H1 (cell line): ENCODE measurements at regions not wholly inside any gene's neighbourhood (a gene's known extent, or its start where the extent isn't known, plus 50 kb on each side); places are given as distances from the start of the nearest gene placed in this dataset.

Experiments
- CTCF ChIA-PET: fragments of 300-600 bp; sonication (Branson Sonifier 250); formaldehyde crosslinking; loops from one replicate; lab custom pipeline; 2021; ENCODE audit not compliant: partially characterized antibody; lab: Charles Lee
- POLR2A ChIA-PET: fragments of 300-600 bp; sonication (Branson Sonifier 250); formaldehyde crosslinking; loops from one replicate; lab custom pipeline; 2021; ENCODE audit warnings: inconsistent platforms; ENCODE audit not compliant: partially characterized antibody; lab: Charles Lee
- DNase-seq, 2 experiments: peaks; one replicate each; pipeline versions ENCODE4 v3.0.0 to v3.0.0-alpha.2; 2010 to 2022; ENCODE audit warnings: low spot score in 2 of 2, low read depth in 1 of 2, mixed read lengths in 1 of 2
- FAIRE-seq: peaks from 2 replicates; lab custom pipeline; 2011; peaks lifted over from hg19 to GRCh38; lab: Jason Lieb, UNC
- H2AFZ ChIP-seq: 2 replicates; pipeline ENCODE4 v1.8.1; 2012; ENCODE audit warnings: low read length, inconsistent platforms
- H2AK5ac ChIP-seq: 2 replicates; pipeline ENCODE4 v1.6.1; 2013; ENCODE audit warnings: low read depth, low read length
- H2BK120ac ChIP-seq: replicated peaks from 2 replicates; pipeline ENCODE3; 2013; ENCODE audit warnings: low read depth, low read length, inconsistent platforms
- H2BK12ac ChIP-seq: 2 replicates; pipeline ENCODE4 v1.6.1; 2013; ENCODE audit warnings: low read depth, low read length
- H2BK15ac ChIP-seq: 2 replicates; pipeline ENCODE4 v1.6.1; 2013; ENCODE audit warnings: low read length
- H2BK20ac ChIP-seq: 2 replicates; pipeline ENCODE4 v1.6.1; 2013; ENCODE audit warnings: low read length
- H2BK5ac ChIP-seq: 2 replicates; pipeline ENCODE4 v1.6.1; 2013; ENCODE audit warnings: low read depth, low read length
- H3K14ac ChIP-seq: 2 replicates; pipeline ENCODE4 v1.6.1; 2013; ENCODE audit warnings: inconsistent platforms; ENCODE audit not compliant: insufficient read length
- H3K18ac ChIP-seq: 2 replicates; pipeline ENCODE4 v1.6.1; 2013; ENCODE audit warnings: low read length; ENCODE audit errors: extremely low read depth
- H3K23ac ChIP-seq: 2 replicates; pipeline ENCODE4 v1.6.1; 2013; ENCODE audit warnings: inconsistent platforms; ENCODE audit not compliant: insufficient read length
- H3K23me2 ChIP-seq: 2 replicates; pipeline ENCODE4 v1.6.1; 2013; ENCODE audit warnings: low read depth, low read length
- H3K27ac ChIP-seq: 2 replicates; pipeline ENCODE4 v1.6.1; 2011; ENCODE audit warnings: low read depth, low read length, inconsistent platforms
- H3K27me3 ChIP-seq, 4 experiments: replicated peaks in 1 of 4; 1 replicate in 1 of 4; 2 replicates in 3 of 4; pipeline versions ENCODE4 v1.6.1 to v1.8.1; 2011 to 2013; ENCODE audit warnings: low read length in 3 of 4, mild to moderate bottlenecking in 3 of 4, inconsistent platforms in 2 of 4, mixed read lengths in 2 of 4, moderate library complexity in 1 of 4; ENCODE audit not compliant: control insufficient read depth in 3 of 4, insufficient read depth in 3 of 4; ENCODE audit errors: extremely low read depth in 1 of 4
- H3K36me3 ChIP-seq, 4 experiments: 2 replicates each; pipeline versions ENCODE4 v1.6.1 to v1.8.1; 2011 to 2013; ENCODE audit warnings: mild to moderate bottlenecking in 4 of 4, low read length in 3 of 4, moderate library complexity in 2 of 4, control low read depth in 1 of 4, inconsistent platforms in 1 of 4; ENCODE audit not compliant: insufficient read depth in 4 of 4, control insufficient read depth in 2 of 4
- H3K4ac ChIP-seq: replicated peaks from 2 replicates; pipeline ENCODE3; 2013; ENCODE audit warnings: low read length, low read depth, mixed read lengths, inconsistent platforms; ENCODE audit not compliant: insufficient read length
- H3K4me1 ChIP-seq, 4 experiments: replicated peaks in 1 of 4; 1 replicate in 1 of 4; 2 replicates in 3 of 4; pipeline versions ENCODE4 v1.6.1 to v1.8.1; 2011 to 2013; ENCODE audit warnings: low read length in 3 of 4, inconsistent platforms in 2 of 4, mixed read lengths in 1 of 4; ENCODE audit not compliant: insufficient read depth in 4 of 4, control insufficient read depth in 3 of 4
- H3K4me2 ChIP-seq, 2 experiments: 2 replicates each; pipeline versions ENCODE4 v1.6.1 to v1.8.1; 2011 to 2013; ENCODE audit warnings: low read depth in 2 of 2, low read length in 2 of 2, control low read depth in 1 of 2, inconsistent platforms in 1 of 2, mild to moderate bottlenecking in 1 of 2; ENCODE audit not compliant: insufficient read depth in 1 of 2
- H3K4me3 ChIP-seq, 4 experiments: fragments of 200-600, 300-600 bp in 1 of 4; sonication (generic), shearing (Covaris generic), sonication (Bioruptor Twin) in 1 of 4; 2 replicates each; pipeline versions ENCODE4 v1.5.1 to v1.8.1; 2011 to 2016; ENCODE audit warnings: low read length in 4 of 4, low read depth in 3 of 4, control low read depth in 2 of 4, inconsistent platforms in 2 of 4, mild to moderate bottlenecking in 2 of 4, mixed read lengths in 1 of 4, moderate library complexity in 1 of 4; ENCODE audit not compliant: insufficient read depth in 2 of 4; ENCODE audit errors: extremely low read depth in 1 of 4
- H3K56ac ChIP-seq: replicated peaks from 2 replicates; pipeline ENCODE3; 2013; ENCODE audit warnings: low read depth, mild to moderate bottlenecking, mixed read lengths, low read length, inconsistent platforms; ENCODE audit not compliant: insufficient read length
- H3K79me1 ChIP-seq: 2 replicates; pipeline ENCODE4 v1.6.1; 2013; ENCODE audit warnings: low read depth, low read length, control low read depth
- H3K79me2 ChIP-seq, 2 experiments: 2 replicates each; pipeline versions ENCODE4 v1.6.1 to v1.8.1; 2012 to 2013; ENCODE audit warnings: low read length in 2 of 2, mild to moderate bottlenecking in 2 of 2, inconsistent platforms in 1 of 2; ENCODE audit not compliant: insufficient read depth in 2 of 2, control insufficient read depth in 1 of 2
- H3K9ac ChIP-seq, 4 experiments: replicated peaks in 1 of 4; 1 replicate in 1 of 4; 2 replicates in 3 of 4; pipeline versions ENCODE4 v1.6.1 to v1.8.1; 2011 to 2013; ENCODE audit warnings: low read depth in 3 of 4, low read length in 3 of 4, control low read depth in 2 of 4, mild to moderate bottlenecking in 2 of 4, moderate library complexity in 2 of 4, inconsistent platforms in 1 of 4; ENCODE audit errors: extremely low read depth in 1 of 4
- H3K9me3 ChIP-seq, 2 experiments: 2 replicates each; pipeline versions ENCODE4 v1.6.1 to v1.8.1; 2012 to 2013; ENCODE audit warnings: mild to moderate bottlenecking in 2 of 2, moderate library complexity in 2 of 2, control low read depth in 1 of 2, inconsistent platforms in 1 of 2, low read depth in 1 of 2, low read length in 1 of 2, mixed read lengths in 1 of 2; ENCODE audit not compliant: insufficient read depth in 2 of 2
- H4K20me1 ChIP-seq, 2 experiments: replicated peaks in 1 of 2; 2 replicates each; pipeline versions ENCODE3 to v1.8.1; 2011 to 2013; ENCODE audit warnings: inconsistent platforms in 2 of 2, low read length in 2 of 2, mild to moderate bottlenecking in 1 of 2; ENCODE audit not compliant: insufficient read depth in 2 of 2, control insufficient read depth in 1 of 2
- H4K5ac ChIP-seq: 2 replicates; pipeline ENCODE4 v1.6.1; 2013; ENCODE audit warnings: low read length, low read depth, mixed read lengths, inconsistent platforms; ENCODE audit not compliant: insufficient read length
- H4K8ac ChIP-seq: 2 replicates; pipeline ENCODE4 v1.8.0; 2013; ENCODE audit warnings: mild to moderate bottlenecking, moderate library complexity, low read length, inconsistent platforms; ENCODE audit not compliant: insufficient read depth; ENCODE audit errors: extremely low read depth
- H4K91ac ChIP-seq: replicated peaks from 2 replicates; pipeline ENCODE3; 2013; ENCODE audit warnings: low read length, mixed read lengths, inconsistent platforms; ENCODE audit not compliant: insufficient read length
- ASH2L ChIP-seq: fragments of 200-600, 300-600 bp; sonication (generic); IDR thresholded peaks from one replicate; pipeline ENCODE4 v1.7.1; 2017; ENCODE audit warnings: low read length
- CBX5 ChIP-seq: fragments of 300-800, 300-1000 bp; sonication (generic); IDR thresholded peaks from 2 replicates; pipeline ENCODE4 v1.7.1; 2016; ENCODE audit warnings: antibody characterized with exemption, low read length, low read depth
- CHD1 ChIP-seq: IDR thresholded peaks from 2 replicates; pipeline ENCODE4 v1.6.1; 2012; ENCODE audit warnings: low read depth, low read length, improper control_type of control experiment
- CHD2 ChIP-seq: IDR thresholded peaks from 2 replicates; pipeline ENCODE4 v1.6.1; 2012; ENCODE audit warnings: low read length, improper control_type of control experiment
- HDAC6 ChIP-seq: IDR thresholded peaks from one replicate; pipeline ENCODE4 v1.7.1; 2012; ENCODE audit warnings: low read depth, mild to moderate bottlenecking, inconsistent platforms, low read length, moderate library complexity
- KDM1A ChIP-seq: fragments of 200-600, 300-600 bp; sonication (generic); IDR thresholded peaks from 2 replicates; pipeline ENCODE4 v1.7.1; 2016; ENCODE audit warnings: mild to moderate bottlenecking, low read length, borderline replicate concordance
- NRF1 ChIP-seq: IDR thresholded peaks from 2 replicates; pipeline ENCODE4 v1.6.1; 2011; ENCODE audit warnings: mild to moderate bottlenecking, low read depth, low read length, improper control_type of control experiment
- POLR2A ChIP-seq, 2 experiments: IDR thresholded peaks; 1 replicate in 1 of 2; 2 replicates in 1 of 2; pipeline ENCODE4 v1.6.1; 2011; ENCODE audit warnings: low read depth in 2 of 2, low read length in 2 of 2, mild to moderate bottlenecking in 2 of 2; ENCODE audit errors: control extremely low read depth in 1 of 2
- SIX5 ChIP-seq: IDR thresholded peaks from 2 replicates; pipeline ENCODE4 v1.6.1; 2011; ENCODE audit warnings: mild to moderate bottlenecking, low read depth, low read length
- SP1 ChIP-seq: IDR thresholded peaks from 2 replicates; pipeline ENCODE4 v1.6.1; 2011; ENCODE audit warnings: low read depth, low read length
- SP4 ChIP-seq: IDR thresholded peaks from 2 replicates; pipeline ENCODE4 v1.6.1; 2012; ENCODE audit warnings: low read length, inconsistent platforms
- USF2 ChIP-seq: IDR thresholded peaks from 2 replicates; pipeline ENCODE4 v1.6.1; 2011; ENCODE audit warnings: low read length, improper control_type of control experiment
- WGBS, 2 experiments: shearing (Covaris generic) in 1 of 2; methylation state at CpG; one replicate each; pipeline versions ENCODE4 v1.1.6 to v1.1.7; 2013 to 2015; ENCODE audit warnings: low lambda C conversion rate in 2 of 2, mixed read lengths in 2 of 2, inconsistent platforms in 1 of 2, low coverage in 1 of 2, missing lambda C conversion rate in 1 of 2; ENCODE audit not compliant: insufficient replicate concordance in 2 of 2, insufficient coverage in 1 of 2, insufficient read length in 1 of 2; ENCODE audit errors: extremely low coverage in 1 of 2, missing lambda C conversion rate in 1 of 2; 5-methylcytosine and 5-hydroxymethylcytosine counted together

DNA sequence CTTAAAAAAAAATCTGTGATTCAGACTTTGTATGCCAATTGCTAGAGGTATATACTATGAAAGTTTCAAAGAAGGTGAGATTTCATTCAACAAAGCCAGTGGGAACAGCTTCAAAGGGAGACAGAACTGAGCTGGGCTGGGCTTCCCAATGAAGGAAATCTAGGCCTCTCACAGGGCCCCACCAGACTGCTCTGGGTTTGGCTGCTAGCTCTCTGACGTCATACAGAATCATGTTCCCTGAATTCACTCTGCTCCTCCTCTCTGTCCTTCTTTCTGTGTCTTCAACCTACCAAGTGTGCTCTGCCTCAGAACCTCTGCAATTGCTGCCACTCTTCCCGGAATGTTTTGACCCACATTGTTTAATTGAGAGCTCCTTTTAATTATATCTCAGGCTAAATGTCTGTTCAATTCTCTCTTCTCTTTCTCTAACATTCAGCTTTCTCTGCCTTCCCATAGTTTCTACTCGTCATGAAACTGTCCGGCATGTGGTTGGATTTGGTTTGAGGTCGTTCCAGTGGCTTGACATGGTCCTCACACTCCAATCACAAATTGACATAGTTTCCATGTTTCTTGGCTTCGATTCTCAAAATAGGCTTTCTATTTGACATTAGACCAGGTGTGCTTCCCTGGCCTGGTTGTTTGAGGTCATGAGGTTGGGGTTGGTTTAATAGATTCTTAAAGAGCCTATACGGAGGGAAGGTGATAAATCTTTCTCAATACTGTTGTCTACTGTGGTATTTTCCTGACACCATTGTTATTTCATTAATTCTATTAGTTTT lies 282.1 kb upstream of the EMCN start:
- H4K91ac ChIP-seq: no peak overlapping the region
- no peak overlapping the region for H2BK120ac ChIP-seq
- H3K79me1 ChIP-seq: no peaks in the 10 kb centered on the region
- CTCF ChIA-PET: no interaction called here
- H4K8ac ChIP-seq: no peak overlapping the region
- H3K23me2 ChIP-seq: no peaks in the 10 kb centered on the region
- H3K36me3 ChIP-seq: no peaks in the 10 kb centered on the region; a peak in 1 of 8 replicates
- no peak overlapping the region for H3K56ac ChIP-seq
- H3K4ac ChIP-seq: no peak overlapping the region
- no peak for TF ChIP-seq SP1
- no peak for TF ChIP-seq HDAC6
- TF ChIP-seq USF2: no peak
- no peak for TF ChIP-seq CBX5
- TF ChIP-seq KDM1A: no peak
- no peak for TF ChIP-seq SP4
- TF ChIP-seq CHD1: no peak
- TF ChIP-seq ASH2L: no peak
- no peak for TF ChIP-seq CHD2
- TF ChIP-seq SIX5: no peak
- TF ChIP-seq POLR2A (IDR thresholded peaks at IDR 0.05; ENCODE audit: control extremely low read depth in 1 of 2, low read depth in 2 of 2, low read length in 2 of 2): no peak
- TF ChIP-seq NRF1: no peak
- TF ChIP-seq, all 59 proteins: peak for 0
- peaks cover 0 to 3% (median under 1%) of the 10 kb centered on the region in 4 experiments; a peak in 3 of 7 replicates for H3K4me1 ChIP-seq
- WGBS, 2 experiments: 82% methylated on average over 7 of the region's 7 CpGs; no CpG with 5 or more reads in 1 of the 2 experiments
- H2AFZ ChIP-seq: peak overlapping the region; percentile 55; the same call in 1 of the 2 replicates
- H2AK5ac ChIP-seq: no peak overlapping the region
- H2BK20ac ChIP-seq: no peak overlapping the region
- no peak overlapping the region for H3K4me2 ChIP-seq
- no peaks in the 10 kb centered on the region for H3K79me2 ChIP-seq
- POLR2A ChIA-PET: no interaction called here
- no peak overlapping the region for H2BK15ac ChIP-seq
- no peak overlapping the region for H2BK12ac ChIP-seq
- no peak overlapping the region for H3K18ac ChIP-seq
- no peak overlapping the region for H3K14ac ChIP-seq
- H3K27me3 ChIP-seq: no peaks in the 10 kb centered on the region
- H3K4me3 ChIP-seq: no peak overlapping the region
- no peaks in the 10 kb centered on the region for H3K9me3 ChIP-seq
- H4K5ac ChIP-seq: no peak overlapping the region
- H4K20me1 ChIP-seq: no peaks in the 10 kb centered on the region
- FAIRE-seq: no peak
- H3K23ac ChIP-seq: no peak overlapping the region
- H3K9ac ChIP-seq: no peak overlapping the region
- no peak overlapping the region for H3K27ac ChIP-seq
- H2BK5ac ChIP-seq: no peak overlapping the region
- DNase-seq: no peak
